ENCODE measurements at regions not wholly inside any gene's neighbourhood (a gene's known extent, or its start where the extent isn't known, plus 50 kb on each side); places are given as distances from the start of the nearest gene placed in this dataset.

GRCh38 chr15:94110476-94111130, 120.8 kb upstream of the MCTP2 start:
- Mint-ChIP-seq H3K4me1 (no peaks in the 10 kb centered on the region), H3K9me3 (peaks cover 0 to 4% (median 0%) of the 10 kb centered on the region in 11 donors), H3K27me3 (peaks cover 21 to 59% (median 29%) of the 10 kb centered on the region in 5 donors), H3K4me3 (no peak overlapping the region), H3K36me3 (no peaks in the 10 kb centered on the region), H3K27ac (no peak overlapping the region)
- no peaks in the 10 kb centered on the region for H3K4me1 ChIP-seq (ENCODE audit: control insufficient read depth in 2 of 2, insufficient read depth in 2 of 2, low read length in 2 of 2)
- ChIA-PET CTCF (no interaction called here), POLR2A (no interaction called here)
- no peak overlapping the region for H3K27ac ChIP-seq (ENCODE audit: low read depth, low read length)
- H3K36me3 ChIP-seq (ENCODE audit: control insufficient read depth in 2 of 3, insufficient read depth in 3 of 3, low read length in 3 of 3), result no peaks in the 10 kb centered on the region
- no peaks in the 10 kb centered on the region for H3K9me3 ChIP-seq (ENCODE audit: control insufficient read depth in 2 of 3, low read length in 3 of 3)
- no peaks in the 10 kb centered on the region for H3K27me3 ChIP-seq (ENCODE audit: control insufficient read depth in 2 of 2, insufficient read depth in 2 of 2, low read length in 2 of 2)
- intact Hi-C loops (cut with micrococcal nuclease), result no loop called here
- DNase-seq, result no peak
- no peak for ATAC-seq
- H3K4me3 ChIP-seq (ENCODE audit: low read length), result no peak overlapping the region

DNA sequence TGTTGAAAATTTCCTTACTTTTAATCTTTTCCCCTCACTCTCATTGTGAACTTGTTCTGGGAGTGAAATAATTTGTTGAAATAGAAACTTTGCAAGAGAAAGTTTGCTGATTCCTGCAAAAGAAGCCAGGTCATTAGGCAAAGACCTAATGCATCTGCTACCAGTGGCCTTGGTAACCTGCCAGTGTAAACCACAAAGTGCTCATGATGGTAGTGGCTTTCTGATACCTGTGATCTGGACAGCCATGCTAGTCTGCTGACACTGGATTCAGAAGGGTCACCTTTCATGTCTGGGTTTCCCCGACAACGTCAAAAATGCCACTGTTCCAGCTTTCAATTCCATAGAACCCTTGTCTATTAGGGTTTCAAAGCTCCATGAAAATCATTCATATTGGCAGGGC, 123.7 kb upstream of the MCTP2 start:
- Histone ChIP-seq H3K9me3 (ENCODE audit: control insufficient read depth in 2 of 3, low read length in 3 of 3) (no peaks in the 10 kb centered on the region), H3K27me3 (ENCODE audit: control insufficient read depth in 2 of 2, insufficient read depth in 2 of 2, low read length in 2 of 2) (no peaks in the 10 kb centered on the region), H3K4me3 (ENCODE audit: low read length) (no peak overlapping the region), H3K27ac (ENCODE audit: low read depth, low read length) (no peak overlapping the region), H3K36me3 (ENCODE audit: control insufficient read depth in 2 of 3, insufficient read depth in 3 of 3, low read length in 3 of 3) (no peaks in the 10 kb centered on the region), H3K4me1 (ENCODE audit: control insufficient read depth in 2 of 2, insufficient read depth in 2 of 2, low read length in 2 of 2) (no peaks in the 10 kb centered on the region)
- POLR2A ChIA-PET, result no interaction called here
- ATAC-seq (no peak), DNase-seq (no peak)
- CTCF ChIA-PET, result no interaction called here
- Mint-ChIP-seq H3K27ac (no peak overlapping the region), H3K36me3 (peaks cover 0 to 3% (median 0%) of the 10 kb centered on the region in 5 donors), H3K4me3 (no peak overlapping the region), H3K27me3 (peaks cover 26 to 45% (median 35%) of the 10 kb centered on the region in 5 donors), H3K4me1 (no peaks in the 10 kb centered on the region), H3K9me3 (peaks cover 0 to 9% (median 0%) of the 10 kb centered on the region in 11 donors)
- intact Hi-C loops (cut with micrococcal nuclease), result no loop called here

DNA sequence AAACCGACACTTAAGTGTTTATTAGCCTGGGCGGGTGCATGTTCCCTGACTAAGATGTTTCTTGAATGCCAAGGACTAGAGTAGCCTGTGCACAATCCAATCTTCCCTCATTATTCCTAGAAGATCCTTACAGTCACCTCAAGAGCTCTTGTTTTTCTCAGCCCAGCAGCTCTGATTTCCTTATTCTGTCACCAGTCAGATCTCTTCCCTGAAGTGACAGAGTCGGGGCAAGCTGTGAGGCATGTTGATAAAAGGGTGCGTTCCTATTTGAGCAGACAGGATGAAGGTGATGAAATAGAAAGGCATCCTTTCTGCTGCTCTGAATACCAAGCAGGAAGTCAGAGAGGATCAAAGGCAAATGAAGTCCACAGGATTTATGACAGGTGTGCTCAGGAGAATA, 125.6 kb upstream of the MCTP2 start:
- Mint-ChIP-seq H3K27ac (no peak overlapping the region), H3K4me3 (no peak overlapping the region)
- ATAC-seq, result no peak

GRCh38 chr15:94100863-94101262, 130.5 kb upstream of the MCTP2 start:
- no peak overlapping the region for H3K4me3 Mint-ChIP-seq

More for the DNA sequence above, 125.6 kb upstream of the MCTP2 start:
- POLR2A ChIA-PET, result no interaction called here
- Histone ChIP-seq H3K4me1 (ENCODE audit: control insufficient read depth in 2 of 2, insufficient read depth in 2 of 2, low read length in 2 of 2) (no peaks in the 10 kb centered on the region), H3K27me3 (ENCODE audit: control insufficient read depth in 2 of 2, insufficient read depth in 2 of 2, low read length in 2 of 2) (no peaks in the 10 kb centered on the region), H3K9me3 (ENCODE audit: control insufficient read depth in 2 of 3, low read length in 3 of 3) (no peaks in the 10 kb centered on the region), H3K27ac (ENCODE audit: low read depth, low read length) (no peak overlapping the region), H3K4me3 (ENCODE audit: low read length) (no peak overlapping the region), H3K36me3 (ENCODE audit: control insufficient read depth in 2 of 3, insufficient read depth in 3 of 3, low read length in 3 of 3) (no peaks in the 10 kb centered on the region)
- Mint-ChIP-seq H3K9me3 (peaks cover 0 to 9% (median 0%) of the 10 kb centered on the region in 11 donors), H3K27me3 (peaks cover 25 to 44% (median 34%) of the 10 kb centered on the region in 5 donors), H3K4me1 (no peaks in the 10 kb centered on the region), H3K36me3 (peaks cover 0 to 3% (median 0%) of the 10 kb centered on the region in 5 donors)
- intact Hi-C loops (cut with micrococcal nuclease), result no loop called here
- CTCF ChIA-PET, result no interaction called here
- DNase-seq, result no peak

GRCh38 chr15:94099574-94099960, 131.8 kb upstream of the MCTP2 start:
- Mint-ChIP-seq H3K27me3 (peaks cover 15 to 35% (median 22%) of the 10 kb centered on the region in 5 donors), H3K4me1 (no peaks in the 10 kb centered on the region), H3K36me3 (peaks cover 0 to 3% (median 0%) of the 10 kb centered on the region in 5 donors), H3K4me3 (no peak overlapping the region), H3K9me3 (peaks cover 0 to 9% (median 0%) of the 10 kb centered on the region in 11 donors), H3K27ac (no peak overlapping the region)
- DNase-seq, result no peak
- no peak for ATAC-seq
- Histone ChIP-seq H3K27me3 (ENCODE audit: control insufficient read depth in 2 of 2, insufficient read depth in 2 of 2, low read length in 2 of 2) (no peaks in the 10 kb centered on the region), H3K4me1 (ENCODE audit: control insufficient read depth in 2 of 2, insufficient read depth in 2 of 2, low read length in 2 of 2) (no peaks in the 10 kb centered on the region), H3K36me3 (ENCODE audit: control insufficient read depth in 2 of 3, insufficient read depth in 3 of 3, low read length in 3 of 3) (no peaks in the 10 kb centered on the region), H3K4me3 (ENCODE audit: low read length) (no peak overlapping the region), H3K27ac (ENCODE audit: low read depth, low read length) (no peak overlapping the region), H3K9me3 (ENCODE audit: control insufficient read depth in 2 of 3, low read length in 3 of 3) (no peaks in the 10 kb centered on the region)
- CTCF ChIA-PET, result interaction anchor here (1.1 kb wide), 1 partner anchor 20 kb away, joined by 3 read pairs; no protein-coding TSS in a partner anchor
- intact Hi-C loops (cut with micrococcal nuclease), result no loop called here
- POLR2A ChIA-PET, result no interaction called here

More at GRCh38 chr15:94100863-94101262, 130.5 kb upstream of the MCTP2 start:
- Histone ChIP-seq H3K4me3 (ENCODE audit: low read length) (no peak overlapping the region), H3K9me3 (ENCODE audit: control insufficient read depth in 2 of 3, low read length in 3 of 3) (no peaks in the 10 kb centered on the region), H3K27me3 (ENCODE audit: control insufficient read depth in 2 of 2, insufficient read depth in 2 of 2, low read length in 2 of 2) (no peaks in the 10 kb centered on the region), H3K27ac (ENCODE audit: low read depth, low read length) (no peak overlapping the region), H3K36me3 (ENCODE audit: control insufficient read depth in 2 of 3, insufficient read depth in 3 of 3, low read length in 3 of 3) (no peaks in the 10 kb centered on the region), H3K4me1 (ENCODE audit: control insufficient read depth in 2 of 2, insufficient read depth in 2 of 2, low read length in 2 of 2) (no peaks in the 10 kb centered on the region)
- intact Hi-C loops (cut with micrococcal nuclease), result no loop called here
- ATAC-seq (no peak), DNase-seq (no peak)
- Mint-ChIP-seq H3K9me3 (peaks cover 0 to 9% (median 0%) of the 10 kb centered on the region in 11 donors), H3K36me3 (peaks cover 0 to 3% (median 0%) of the 10 kb centered on the region in 5 donors), H3K4me1 (no peaks in the 10 kb centered on the region), H3K27ac (no peak overlapping the region), H3K27me3 (peaks cover 18 to 38% (median 25%) of the 10 kb centered on the region in 5 donors)
- ChIA-PET CTCF (no interaction called here), POLR2A (no interaction called here)

GRCh38 chr15:94098921-94099573, 132.3 kb upstream of the MCTP2 start:
- Histone ChIP-seq H3K27me3 (ENCODE audit: control insufficient read depth in 2 of 2, insufficient read depth in 2 of 2, low read length in 2 of 2) (no peaks in the 10 kb centered on the region), H3K36me3 (ENCODE audit: control insufficient read depth in 2 of 3, insufficient read depth in 3 of 3, low read length in 3 of 3) (no peaks in the 10 kb centered on the region), H3K27ac (ENCODE audit: low read depth, low read length) (no peak overlapping the region), H3K4me1 (ENCODE audit: control insufficient read depth in 2 of 2, insufficient read depth in 2 of 2, low read length in 2 of 2) (no peaks in the 10 kb centered on the region), H3K4me3 (ENCODE audit: low read length) (no peak overlapping the region), H3K9me3 (ENCODE audit: control insufficient read depth in 2 of 3, low read length in 3 of 3) (no peaks in the 10 kb centered on the region)
- Mint-ChIP-seq H3K27ac (no peak overlapping the region), H3K36me3 (no peaks in the 10 kb centered on the region), H3K4me3 (no peak overlapping the region), H3K9me3 (peaks cover 0 to 5% (median 0%) of the 10 kb centered on the region in 11 donors), H3K4me1 (no peaks in the 10 kb centered on the region), H3K27me3 (peaks cover 15 to 35% (median 24%) of the 10 kb centered on the region in 5 donors)
- CTCF ChIA-PET, result interaction anchor here (1.1 kb wide), 1 partner anchor 21 kb away, joined by 3 read pairs; no protein-coding TSS in a partner anchor
- no peak for ATAC-seq
- POLR2A ChIA-PET, result no interaction called here
- intact Hi-C loops (cut with micrococcal nuclease), result no loop called here
- no peak for DNase-seq

- H3K4me3 Mint-ChIP-seq, result no peak overlapping the region
- intact Hi-C loops (cut with micrococcal nuclease), result no loop called here
- no peaks in the 10 kb centered on the region for H3K4me1 Mint-ChIP-seq
- Histone ChIP-seq H3K27ac (ENCODE audit: low read depth, low read length) (no peak overlapping the region), H3K27me3 (ENCODE audit: control insufficient read depth in 2 of 2, insufficient read depth in 2 of 2, low read length in 2 of 2) (no peaks in the 10 kb centered on the region), H3K36me3 (ENCODE audit: control insufficient read depth in 2 of 3, insufficient read depth in 3 of 3, low read length in 3 of 3) (no peaks in the 10 kb centered on the region), H3K9me3 (ENCODE audit: control insufficient read depth in 2 of 3, low read length in 3 of 3) (no peaks in the 10 kb centered on the region), H3K4me3 (ENCODE audit: low read length) (no peak overlapping the region), H3K4me1 (ENCODE audit: control insufficient read depth in 2 of 2, insufficient read depth in 2 of 2, low read length in 2 of 2) (no peaks in the 10 kb centered on the region)
- no peak overlapping the region for H3K27ac Mint-ChIP-seq
- ATAC-seq (no peak), DNase-seq (no peak)
- no peaks in the 10 kb centered on the region for H3K9me3 Mint-ChIP-seq
- ChIA-PET POLR2A (no interaction called here), CTCF (no interaction called here)
- H3K27me3 Mint-ChIP-seq, result peaks cover 3 to 26% (median 25%) of the 10 kb centered on the region in 5 donors
- no peaks in the 10 kb centered on the region for H3K36me3 Mint-ChIP-seq
Measured at GRCh38 chr15:94097552-94097951, 133.8 kb upstream of the MCTP2 start.

Data from naive thymus-derived CD4-positive, alpha-beta T cell (primary cell).